NCI-H526 treated with DMSO at 0.1 percent for 48 hours (cell line): ENCODE measurements at regions not wholly inside any gene's neighbourhood (a gene's known extent, or its start where the extent isn't known, plus 50 kb on each side); places are given as distances from the start of the nearest gene placed in this dataset.
"Not testable (repeated sequence)": the region's sequence is repeated elsewhere in the genome, so short reads cannot be mapped to it uniquely, and the experiment has no call there.

Experiments
- DNase-seq: peaks from one replicate; lab custom pipeline; 2025; lab: John Stamatoyannopoulos, UW

DNA sequence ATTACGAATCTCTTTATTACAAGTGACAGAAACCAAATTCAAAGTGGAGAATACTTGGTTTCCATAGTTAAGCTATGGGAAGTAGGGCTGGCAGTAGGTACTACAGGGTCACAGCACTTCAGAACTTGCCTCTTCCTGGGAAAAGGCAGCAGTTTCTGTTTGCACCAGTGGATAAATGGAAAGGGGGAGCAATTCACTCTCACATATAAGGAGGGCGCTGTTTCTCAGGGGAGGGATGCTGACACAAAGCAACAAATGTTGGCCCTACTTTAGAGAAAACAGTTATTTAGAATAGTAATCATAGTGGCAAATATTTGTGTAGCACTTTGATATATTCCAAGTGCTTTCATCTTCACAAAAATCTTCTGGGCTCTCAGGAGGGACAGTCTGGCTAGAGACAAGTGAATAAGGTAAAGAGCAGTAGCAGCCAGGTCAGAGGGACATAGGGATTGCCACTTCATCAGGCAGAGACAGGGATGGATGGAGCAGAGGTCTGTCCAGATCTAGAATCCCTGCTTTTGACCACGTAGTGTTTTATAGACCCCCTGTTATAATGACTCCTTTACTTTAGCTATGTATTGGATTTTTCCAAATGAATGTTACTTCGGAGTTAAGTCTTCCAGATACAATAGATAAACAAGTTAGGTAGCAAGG is 554.8 kb upstream of the SGCD start:
- no peak for DNase-seq

DNA sequence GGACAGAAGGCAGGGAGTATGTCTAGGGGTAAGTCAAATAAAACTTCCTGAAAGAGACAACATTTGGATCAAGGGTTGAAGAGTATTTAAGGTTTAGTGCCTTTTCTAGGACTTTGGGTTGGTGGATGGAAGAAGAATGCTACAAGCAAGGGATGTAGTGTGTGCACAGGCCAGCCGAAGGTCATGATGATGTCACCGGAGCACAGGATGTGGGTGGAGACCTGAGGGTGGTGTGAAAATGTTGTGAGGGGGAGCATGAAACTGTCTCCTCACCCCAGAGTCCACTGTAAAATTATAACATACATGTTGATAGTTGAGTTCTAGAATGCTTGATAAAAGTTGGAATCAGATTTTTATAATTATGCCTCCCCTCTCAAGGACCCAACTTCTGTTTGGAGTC is 553.3 kb upstream of the SGCD start:
- no peak for DNase-seq

DNA sequence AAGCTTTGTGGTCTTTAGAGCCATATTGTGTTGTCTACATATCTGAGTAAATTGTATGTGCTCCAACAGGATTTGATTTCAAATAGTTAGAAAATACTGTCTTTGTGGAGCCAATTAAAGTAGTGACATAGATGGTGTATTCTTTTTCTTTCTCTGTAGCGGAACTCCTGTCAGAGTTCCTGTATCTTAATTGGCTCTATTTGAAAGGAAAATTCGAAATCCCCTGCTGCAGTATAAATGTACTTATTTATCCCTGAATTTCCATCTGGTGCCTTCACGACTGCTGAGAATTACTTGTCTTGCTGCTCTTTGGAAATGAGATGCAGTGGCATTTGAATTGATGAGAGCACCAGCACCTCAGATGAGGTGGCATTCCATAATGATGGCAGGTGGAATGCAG is 546.7 kb upstream of the SGCD start:
- DNase-seq = no peak

- DNase-seq = no peak
These were observed 543.7 kb upstream of the SGCD start for GRCh38 chr5:155783246-155783645.

- no peak for DNase-seq
These were observed 543.2 kb upstream of the SGCD start for GRCh38 chr5:155783791-155784190.

DNA sequence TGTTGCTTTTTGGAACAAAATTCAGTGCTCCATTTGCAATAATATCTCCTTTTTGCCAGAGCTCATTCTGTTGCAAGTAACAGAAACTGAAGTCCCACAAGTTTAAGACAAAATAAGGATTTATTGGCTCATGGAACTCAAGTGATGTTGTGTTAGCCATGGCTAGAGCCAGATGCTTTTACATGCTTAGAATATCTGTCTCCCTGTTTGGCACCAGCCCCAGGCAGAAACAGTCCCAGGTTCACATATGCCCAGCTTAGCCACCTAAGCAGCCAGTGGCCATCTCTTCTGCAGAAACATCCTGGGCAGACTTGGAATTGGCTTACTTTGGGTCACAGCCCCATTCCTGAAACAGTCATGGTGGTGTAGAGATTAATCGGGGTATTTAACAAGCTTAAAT is 540.9 kb upstream of the SGCD start:
- no peak for DNase-seq

DNA sequence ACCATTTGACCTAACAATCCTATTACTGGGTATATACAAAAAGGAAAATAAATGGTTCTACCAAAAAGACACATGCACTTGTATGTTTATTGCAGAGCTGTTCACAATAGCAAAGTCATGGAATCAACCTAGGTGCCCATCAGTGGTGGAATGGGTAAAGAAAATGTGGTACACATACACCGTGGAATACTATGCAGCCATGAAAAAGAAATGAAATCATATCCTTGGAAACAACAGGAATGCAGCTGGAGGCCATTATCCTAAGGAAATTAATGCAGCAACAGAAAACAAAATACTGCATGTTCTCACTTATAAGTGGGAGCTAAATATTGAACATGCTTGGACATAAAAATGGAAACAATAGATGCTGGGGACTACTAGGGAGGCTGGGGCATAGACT is 534.1 kb upstream of the SGCD start:
- no peak for DNase-seq

DNA sequence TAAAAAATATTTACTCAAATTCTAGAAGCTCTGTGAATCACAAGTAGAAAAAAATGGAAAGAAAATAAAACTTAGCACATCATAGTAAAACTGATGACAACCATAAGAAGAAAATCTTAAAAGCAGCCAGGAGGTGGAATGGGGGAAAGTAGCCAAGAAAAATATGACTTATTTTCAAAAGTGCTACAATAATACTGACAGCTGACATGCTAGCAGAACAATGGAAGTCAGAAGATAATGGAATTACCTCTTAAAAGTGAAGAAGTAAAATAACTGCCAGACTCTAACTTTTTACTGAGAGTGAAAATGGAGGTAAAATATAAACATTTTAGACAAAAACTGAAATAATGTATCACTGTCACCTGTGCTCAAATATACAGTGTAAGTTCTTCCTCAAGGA is 532.2 kb upstream of the SGCD start:
- DNase-seq = no peak

GRCh38 chr5:155799308-155799707 is 527.7 kb upstream of the SGCD start:
- DNase-seq = no peak

- no peak for DNase-seq
These were observed 518.9 kb upstream of the SGCD start for GRCh38 chr5:155807884-155808576.

- DNase-seq = no peak
These were observed 511.7 kb upstream of the SGCD start for GRCh38 chr5:155815248-155815647.

DNA sequence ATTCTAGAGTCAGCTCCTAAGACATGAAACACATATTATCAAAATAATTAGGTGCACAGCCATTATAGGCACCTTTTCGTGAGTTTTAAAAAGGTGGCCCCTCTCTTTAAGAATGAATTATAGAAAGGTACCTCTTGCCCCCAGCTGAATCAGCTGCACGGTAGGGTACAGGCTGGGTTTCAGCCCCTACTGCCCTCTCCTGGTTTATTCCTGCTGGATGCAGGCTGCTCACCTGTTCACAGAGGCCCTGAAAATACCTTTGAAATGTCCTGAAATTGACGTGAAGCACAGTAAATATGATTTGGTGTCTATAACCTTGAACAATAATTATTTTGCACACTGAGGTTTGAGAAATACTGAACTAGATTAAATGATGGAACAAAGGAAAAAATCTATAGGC is 504.8 kb upstream of the SGCD start:
- no peak for DNase-seq

GRCh38 chr5:155826611-155827507 is 500.1 kb upstream of the SGCD start:
- no peak for DNase-seq

DNA sequence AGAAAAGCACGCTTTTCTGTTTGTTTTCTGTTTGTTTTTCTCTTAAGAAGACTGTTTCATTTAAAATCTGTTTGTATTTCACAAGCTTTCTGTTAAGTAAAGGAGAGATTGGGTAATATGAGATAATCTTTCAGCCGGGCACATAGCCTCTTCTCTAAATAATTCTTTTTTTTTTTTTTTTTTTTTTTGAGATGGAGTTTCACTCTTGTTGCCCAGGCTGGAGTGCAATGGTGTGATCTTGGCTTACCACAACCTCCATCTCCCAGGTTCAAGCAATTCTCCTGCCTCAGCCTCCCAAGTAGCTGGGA is 499.5 kb upstream of the SGCD start:
- not testable (repeated sequence) for DNase-seq

- no peak for DNase-seq
These were observed 499.0 kb upstream of the SGCD start for GRCh38 chr5:155827949-155828348.

DNA sequence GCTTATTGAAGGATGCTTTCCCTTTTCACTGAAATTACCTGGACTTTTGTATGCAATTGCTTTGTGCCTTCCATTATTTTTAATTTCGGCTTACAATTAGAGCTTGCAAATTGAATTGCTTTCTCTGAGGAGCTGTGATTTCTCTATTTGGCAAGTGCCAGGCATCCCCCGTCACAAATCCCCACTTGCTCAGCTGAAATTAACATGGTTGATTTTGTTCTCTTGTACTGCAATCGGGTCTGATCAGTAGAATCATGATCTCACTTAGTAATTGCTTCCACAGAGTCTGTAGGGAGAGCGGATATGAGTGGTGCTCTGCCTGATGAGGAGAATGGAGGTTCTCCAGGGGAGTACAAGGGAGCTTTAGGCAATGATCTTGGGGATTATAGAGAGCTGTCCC is 495.5 kb upstream of the SGCD start:
- no peak for DNase-seq

DNA sequence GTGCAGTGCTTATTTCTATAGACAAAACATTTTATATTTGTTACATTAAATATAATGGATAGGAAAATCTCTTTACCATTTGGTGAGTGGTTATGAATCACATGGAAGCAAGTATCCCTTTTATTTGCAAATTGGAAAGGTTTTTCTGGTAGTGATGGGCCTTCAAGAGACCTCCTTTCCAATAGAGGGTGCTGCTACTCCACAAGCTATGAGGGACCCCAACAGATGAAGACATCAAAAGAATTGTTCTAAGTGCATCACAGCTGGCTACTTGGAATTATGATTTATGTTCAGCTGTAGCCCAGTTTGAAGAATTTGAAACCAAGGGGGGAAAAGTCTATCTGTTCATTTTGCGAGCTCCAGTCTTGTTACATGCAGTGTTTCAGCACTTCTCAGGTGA is 493.7 kb upstream of the SGCD start:
- no peak for DNase-seq

- no peak for DNase-seq
These were observed 492.5 kb upstream of the SGCD start for GRCh38 chr5:155834271-155834975.

DNA sequence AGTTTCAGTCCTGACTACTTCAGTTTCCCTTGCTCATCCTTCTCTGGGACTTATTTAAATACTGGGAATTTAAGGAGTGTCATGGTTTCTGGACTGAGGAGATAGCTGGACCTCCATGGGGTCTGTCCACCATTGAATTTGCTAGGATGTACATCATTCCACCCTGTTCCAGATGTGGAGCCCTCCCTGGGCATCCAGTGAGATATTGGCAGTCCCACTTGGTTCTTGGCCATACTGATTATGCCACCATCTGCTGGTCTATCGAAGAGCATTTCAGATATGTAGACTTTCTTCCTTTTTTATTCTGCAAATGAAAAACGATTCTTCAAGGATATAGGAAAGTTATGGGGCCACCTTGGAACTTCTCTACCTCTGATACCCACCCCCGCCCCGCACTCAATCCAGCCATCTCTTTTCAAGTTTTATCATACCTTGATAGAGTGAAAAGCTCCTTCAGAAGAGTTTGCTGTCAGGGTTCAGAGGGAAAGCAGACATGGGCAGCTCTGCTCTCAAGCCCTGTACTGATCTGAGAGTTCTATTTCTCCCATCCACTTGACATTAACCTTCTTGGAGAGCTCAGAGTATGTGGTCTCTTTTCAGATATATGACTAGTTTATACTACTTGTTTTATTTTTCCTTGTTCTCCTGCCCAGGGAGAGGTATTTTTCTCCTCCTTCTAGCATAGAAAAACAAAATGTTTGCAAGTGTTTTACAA is 490.7 kb upstream of the SGCD start:
- DNase-seq = no peak

- DNase-seq = no peak
These were observed 488.6 kb upstream of the SGCD start for GRCh38 chr5:155838394-155838793.

DNA sequence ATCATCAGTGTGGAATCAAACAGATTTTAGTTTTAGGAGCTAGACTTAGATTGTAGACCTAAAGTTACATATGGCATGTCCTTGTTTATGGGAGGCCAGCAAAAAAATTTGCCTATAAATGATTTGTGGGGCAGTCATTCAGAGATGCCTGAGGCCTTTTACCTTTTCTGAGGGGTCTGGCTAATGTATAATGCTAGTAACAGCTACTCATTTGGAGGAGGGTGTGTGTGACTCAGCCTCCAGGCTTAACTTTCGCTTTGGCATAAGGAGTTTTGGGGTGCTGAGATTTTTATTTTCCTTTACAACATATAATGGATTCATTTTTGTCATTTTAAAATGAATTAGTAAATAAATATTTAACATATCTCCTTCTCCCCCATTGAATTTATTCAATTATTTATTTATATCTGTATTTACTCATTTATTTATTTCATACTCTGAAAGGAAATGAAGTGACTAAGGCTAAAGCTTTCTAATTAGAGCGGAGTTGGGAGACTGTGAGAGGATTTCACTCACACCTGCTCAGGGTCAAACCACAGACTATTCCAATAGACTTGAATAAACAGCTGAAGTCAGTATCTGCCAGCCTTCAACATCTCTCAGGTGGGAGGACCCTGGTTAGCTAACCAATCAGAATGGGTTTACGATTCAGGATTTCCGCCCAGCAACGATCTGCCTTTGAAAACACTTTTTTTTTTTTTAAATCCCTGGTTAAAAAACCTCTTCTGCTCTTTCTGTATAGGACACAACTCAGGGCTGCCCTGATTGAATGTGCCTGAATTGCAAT is 487.5 kb upstream of the SGCD start:
- no peak for DNase-seq
